Body of pancreas (tissue), 4 donors: ENCODE measurements at regions not wholly inside any gene's neighbourhood (a gene's known extent, or its start where the extent isn't known, plus 50 kb on each side); places are given as distances from the start of the nearest gene placed in this dataset.

Experiments used
- ATAC-seq: fragments of 150-250 bp; one replicate; pipeline ENCODE4 v1.9.1; 2016
- DNase-seq, 4 donors: peaks; one replicate each; pipeline ENCODE4 v3.0.0-alpha.2; 2019
- H3K27ac ChIP-seq, 4 donors: fragments of 200-600 bp; sonication (generic); 1 replicate in 3 of 4; 2 replicates in 1 of 4; pipeline versions ENCODE4 v1.5.1 to v1.6.1; 2016 to 2019; ENCODE audit warnings: mild to moderate bottlenecking in 1 of 4, mixed read lengths in 1 of 4, moderate library complexity in 1 of 4
- H3K27me3 ChIP-seq, 2 donors: fragments of 200-600 bp; sonication (generic); one replicate each; pipeline ENCODE4 v1.6.0; 2016; ENCODE audit warnings: mild to moderate bottlenecking in 1 of 2
- H3K36me3 ChIP-seq, 2 donors: fragments of 200-600 bp; sonication (generic); replicated peaks in 1 of 2; 2 replicates each; pipeline ENCODE4 v1.5.1; 2016; ENCODE audit warnings: low read depth in 2 of 2; ENCODE audit not compliant: insufficient read depth in 1 of 2
- H3K4me1 ChIP-seq: fragments of 200-600 bp; sonication (generic); one replicate; pipeline ENCODE4 v1.6.0; 2016
- H3K4me3 ChIP-seq, 2 donors: fragments of 200-600 bp; sonication (generic); 1 replicate in 1 of 2; 2 replicates in 1 of 2; pipeline ENCODE4 v1.5.1; 2016 to 2019
- H3K9me3 ChIP-seq, 3 donors: fragments of 200-600 bp; sonication (generic); 1 replicate in 2 of 3; 2 replicates in 1 of 3; pipeline ENCODE4 v1.5.1; 2016
- POLR2A ChIP-seq, 3 donors: fragments of 450-650 bp; IDR thresholded peaks; one replicate each; pipeline ENCODE4 v1.6.1; 2016; ENCODE audit warnings: antibody characterized with exemption in 3 of 3, mild to moderate bottlenecking in 2 of 3
- WGBS, 2 donors: methylation state at CpG; one replicate each; pipeline ENCODE4 v1.1.5; 2017; 5-methylcytosine and 5-hydroxymethylcytosine counted together
- intact Hi-C: fragments of 100-400 bp; cut with DNase I; formaldehyde crosslinking; loops from one replicate; pipeline ENCODE4 v1.15.1; 2023
- TF ChIP-seq, protein P1 (sequence below), 7 experiments: fragments of 450-650 bp in 4 of 7; fragments of 200-600 bp in 3 of 7; sonication (generic) in 3 of 7; IDR thresholded peaks; one replicate each; pipeline ENCODE4 v1.5.1; 2016 to 2019; ENCODE audit warnings: antibody characterized with exemption in 7 of 7

DNA sequence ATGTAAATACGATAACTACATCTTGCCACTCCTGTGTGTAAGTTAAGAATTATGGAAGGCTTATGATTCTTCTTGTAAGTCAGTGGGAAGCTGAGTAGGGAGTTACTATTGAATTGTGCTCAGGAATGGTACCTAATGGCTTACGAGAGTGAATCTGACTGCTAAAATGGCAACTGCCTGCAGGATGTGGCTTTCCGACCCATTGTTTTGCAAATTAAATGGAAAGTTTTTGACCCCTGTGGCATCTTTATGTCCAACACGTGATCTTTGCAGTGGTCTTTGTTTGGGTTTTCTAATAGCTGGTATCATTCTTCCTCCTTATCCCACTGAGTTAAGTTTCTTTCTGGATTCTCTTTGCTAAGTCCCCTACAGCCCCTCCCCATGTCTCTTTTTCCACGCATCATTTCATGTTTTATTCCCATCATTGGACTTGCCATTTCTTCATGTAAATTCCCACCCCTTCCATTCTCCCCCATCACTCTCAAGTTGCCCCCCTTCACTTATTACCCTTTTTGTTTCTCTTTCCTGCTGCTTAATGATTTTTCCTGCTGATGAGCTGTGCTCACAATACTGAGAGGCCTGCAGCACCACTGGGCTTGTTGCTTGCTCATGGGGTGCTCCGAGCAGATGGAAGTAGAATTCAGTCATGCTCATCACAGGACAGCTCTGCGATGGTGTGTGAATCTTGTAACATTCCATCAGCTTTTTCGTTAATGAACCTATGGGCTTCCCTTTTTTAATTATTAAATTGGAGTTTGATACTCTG lies 428.2 kb upstream of the IL12A start:
- Histone ChIP-seq H3K27me3 (no peaks in the 10 kb centered on the region), H3K4me3 (no peak overlapping the region), H3K27ac (no peak overlapping the region), H3K9me3 (no peaks in the 10 kb centered on the region), H3K4me1 (no peaks in the 10 kb centered on the region), H3K36me3 (no peaks in the 10 kb centered on the region)
- DNase-seq (no peak), ATAC-seq (no peak)
- WGBS, 2 donors = 40 to 52% methylated on average over 8 of the region's 8 CpGs
- intact Hi-C loops = no loop called here
- no peak for TF ChIP-seq POLR2A (IDR thresholded peaks at IDR 0.05)
- TF ChIP-seq, protein P1, sequence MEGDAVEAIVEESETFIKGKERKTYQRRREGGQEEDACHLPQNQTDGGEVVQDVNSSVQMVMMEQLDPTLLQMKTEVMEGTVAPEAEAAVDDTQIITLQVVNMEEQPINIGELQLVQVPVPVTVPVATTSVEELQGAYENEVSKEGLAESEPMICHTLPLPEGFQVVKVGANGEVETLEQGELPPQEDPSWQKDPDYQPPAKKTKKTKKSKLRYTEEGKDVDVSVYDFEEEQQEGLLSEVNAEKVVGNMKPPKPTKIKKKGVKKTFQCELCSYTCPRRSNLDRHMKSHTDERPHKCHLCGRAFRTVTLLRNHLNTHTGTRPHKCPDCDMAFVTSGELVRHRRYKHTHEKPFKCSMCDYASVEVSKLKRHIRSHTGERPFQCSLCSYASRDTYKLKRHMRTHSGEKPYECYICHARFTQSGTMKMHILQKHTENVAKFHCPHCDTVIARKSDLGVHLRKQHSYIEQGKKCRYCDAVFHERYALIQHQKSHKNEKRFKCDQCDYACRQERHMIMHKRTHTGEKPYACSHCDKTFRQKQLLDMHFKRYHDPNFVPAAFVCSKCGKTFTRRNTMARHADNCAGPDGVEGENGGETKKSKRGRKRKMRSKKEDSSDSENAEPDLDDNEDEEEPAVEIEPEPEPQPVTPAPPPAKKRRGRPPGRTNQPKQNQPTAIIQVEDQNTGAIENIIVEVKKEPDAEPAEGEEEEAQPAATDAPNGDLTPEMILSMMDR (IDR thresholded peaks at IDR 0.05) = no peak

DNA sequence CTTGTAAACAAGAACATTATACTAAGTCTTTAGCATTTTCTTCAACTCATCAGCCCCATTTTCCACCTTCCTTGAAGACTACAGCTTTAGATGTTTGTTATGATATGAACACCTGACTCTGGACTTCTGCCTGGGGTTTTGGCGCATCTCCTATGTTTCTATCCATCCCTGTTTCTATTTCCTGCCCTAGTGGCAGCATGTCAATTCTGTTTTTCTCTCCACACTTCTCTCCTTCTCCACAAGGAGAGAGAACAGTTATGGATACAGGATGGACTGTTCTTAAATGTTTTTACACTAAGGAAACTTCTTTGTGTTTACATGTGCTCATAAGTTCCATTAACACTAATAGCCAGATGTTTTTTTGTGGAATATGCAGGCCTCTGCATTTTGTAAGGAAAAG lies 423.3 kb upstream of the IL12A start:
- TF ChIP-seq, protein P1 (IDR thresholded peaks at IDR 0.05) = no peak
- TF ChIP-seq POLR2A (IDR thresholded peaks at IDR 0.05) = no peak
- no peak overlapping the region for H3K27ac ChIP-seq
- no peaks in the 10 kb centered on the region for H3K9me3 ChIP-seq
- DNase-seq (no peak), ATAC-seq (no peak)
- no peaks in the 10 kb centered on the region for H3K27me3 ChIP-seq
- no peaks in the 10 kb centered on the region for H3K36me3 ChIP-seq
- WGBS, 2 donors = 80 to 88% methylated on average over 1 of the region's 1 CpG
- no peaks in the 10 kb centered on the region for H3K4me1 ChIP-seq
- intact Hi-C loops = no loop called here
- no peak overlapping the region for H3K4me3 ChIP-seq

DNA sequence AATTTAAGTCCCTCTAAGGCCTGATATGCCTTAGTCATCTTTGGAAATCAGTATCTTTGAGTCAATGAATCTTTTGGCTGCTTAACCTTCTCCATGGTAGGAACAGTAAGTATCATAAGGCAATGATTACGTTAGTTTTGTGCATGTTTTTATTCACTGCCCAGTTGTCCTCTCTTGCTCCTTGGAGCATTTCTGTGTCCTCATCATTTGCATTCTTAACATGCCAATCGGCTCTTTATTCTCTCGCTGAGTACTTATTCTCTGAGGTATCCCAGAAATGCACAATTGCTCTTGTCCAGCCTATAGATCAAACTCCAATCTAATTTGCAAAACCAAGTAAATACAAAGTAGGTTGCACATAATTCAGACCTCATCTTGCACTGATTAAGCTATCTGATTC lies 405.0 kb upstream of the IL12A start:
- Histone ChIP-seq H3K4me3 (no peak overlapping the region), H3K4me1 (no peaks in the 10 kb centered on the region), H3K27ac (no peak overlapping the region), H3K9me3 (no peaks in the 10 kb centered on the region), H3K27me3 (no peaks in the 10 kb centered on the region), H3K36me3 (no peaks in the 10 kb centered on the region)
- no peak for ATAC-seq
- TF ChIP-seq, protein P1 (IDR thresholded peaks at IDR 0.05) = no peak
- no peak for TF ChIP-seq POLR2A (IDR thresholded peaks at IDR 0.05)
- WGBS, 2 donors = 25 to 50% methylated on average over 3 of the region's 3 CpGs
- no peak for DNase-seq
- intact Hi-C loops = no loop called here

GRCh38 chr3:159584421-159584820 lies 404.2 kb upstream of the IL12A start:
- Histone ChIP-seq H3K27ac (no peak overlapping the region), H3K36me3 (no peaks in the 10 kb centered on the region), H3K4me3 (no peak overlapping the region), H3K9me3 (no peaks in the 10 kb centered on the region), H3K27me3 (no peaks in the 10 kb centered on the region), H3K4me1 (no peaks in the 10 kb centered on the region)
- ATAC-seq (no peak), DNase-seq (no peak)
- 42 to 66% methylated on average over 3 of the region's 3 CpGs for WGBS, 2 donors
- intact Hi-C loops = no loop called here
- no peak for TF ChIP-seq POLR2A (IDR thresholded peaks at IDR 0.05)
- TF ChIP-seq, protein P1 (IDR thresholded peaks at IDR 0.05) = no peak
